H9 (cell line): ENCODE measurements at regions not wholly inside any gene's neighbourhood (a gene's known extent, or its start where the extent isn't known, plus 50 kb on each side); places are given as distances from the start of the nearest gene placed in this dataset.

Experiments
- DNase-seq: peaks from one replicate; pipeline ENCODE4 v3.0.0-alpha.2; 2017
- H2AFZ ChIP-seq: one replicate; pipeline ENCODE4 v1.6.1; 2013; ENCODE audit warnings: mild to moderate bottlenecking, low read length, control low read depth, moderate library complexity
- H2AK5ac ChIP-seq: 2 replicates; pipeline ENCODE4 v1.6.1; 2013; ENCODE audit warnings: low read length, control low read depth, mixed read lengths; ENCODE audit not compliant: insufficient read length
- H2BK120ac ChIP-seq: one replicate; pipeline ENCODE4 v1.6.1; 2013; ENCODE audit warnings: low read depth, mild to moderate bottlenecking, low read length, control low read depth, inconsistent platforms; ENCODE audit not compliant: poor library complexity, severe bottlenecking
- H2BK12ac ChIP-seq: 2 replicates; pipeline ENCODE4 v1.6.1; 2013; ENCODE audit warnings: low read length, control low read depth, mixed read lengths, low read depth; ENCODE audit not compliant: insufficient read length
- H2BK15ac ChIP-seq: 2 replicates; pipeline ENCODE4 v1.6.1; 2013; ENCODE audit warnings: low read depth, low read length, control low read depth
- H2BK20ac ChIP-seq: one replicate; pipeline ENCODE4 v1.6.1; 2013; ENCODE audit warnings: low read depth, mild to moderate bottlenecking, low read length, control low read depth, inconsistent platforms; ENCODE audit not compliant: poor library complexity, severe bottlenecking
- H2BK5ac ChIP-seq: 2 replicates; pipeline ENCODE4 v1.6.1; 2013; ENCODE audit warnings: low read length, control low read depth, mixed read lengths; ENCODE audit not compliant: insufficient read length
- H3K14ac ChIP-seq: 2 replicates; pipeline ENCODE4 v1.6.1; 2013; ENCODE audit warnings: low read length, control low read depth; ENCODE audit not compliant: insufficient read depth
- H3K18ac ChIP-seq: 2 replicates; pipeline ENCODE4 v1.6.1; 2013; ENCODE audit warnings: low read depth, mild to moderate bottlenecking, mixed read lengths, low read length, control low read depth; ENCODE audit not compliant: insufficient read length
- H3K23ac ChIP-seq: 2 replicates; pipeline ENCODE4 v1.6.1; 2013; ENCODE audit warnings: low read length, control low read depth, mixed read lengths, low read depth; ENCODE audit not compliant: insufficient read length
- H3K23me2 ChIP-seq: 2 replicates; pipeline ENCODE4 v1.6.1; 2013; ENCODE audit warnings: low read depth, mild to moderate bottlenecking, mixed read lengths, low read length, control low read depth; ENCODE audit not compliant: insufficient read length, poor library complexity, severe bottlenecking
- H3K27ac ChIP-seq: 2 replicates; pipeline ENCODE4 v1.5.1; 2013; ENCODE audit warnings: low read length, control low read depth, mixed read lengths, low read depth; ENCODE audit not compliant: insufficient read length
- H3K27me3 ChIP-seq: 2 replicates; pipeline ENCODE4 v1.6.1; 2013; ENCODE audit warnings: low read length, control low read depth, inconsistent platforms; ENCODE audit not compliant: insufficient read depth
- H3K4ac ChIP-seq: 2 replicates; pipeline ENCODE4 v1.6.1; 2013; ENCODE audit warnings: low read depth, mild to moderate bottlenecking, control low read depth, inconsistent platforms, low read length, moderate library complexity
- H3K4me1 ChIP-seq: 2 replicates; pipeline ENCODE4 v1.6.1; 2013; ENCODE audit warnings: low read length, control low read depth, inconsistent platforms; ENCODE audit not compliant: insufficient read depth
- H3K4me2 ChIP-seq: 2 replicates; pipeline ENCODE4 v1.6.1; 2013; ENCODE audit warnings: low read length, control low read depth, mixed read lengths; ENCODE audit not compliant: insufficient read length, insufficient read depth
- H3K56ac ChIP-seq: 2 replicates; pipeline ENCODE4 v1.6.1; 2013; ENCODE audit warnings: low read depth, mild to moderate bottlenecking, mixed read lengths, low read length, control low read depth; ENCODE audit not compliant: insufficient read length
- H3K79me1 ChIP-seq: 2 replicates; pipeline ENCODE4 v1.6.1; 2013; ENCODE audit warnings: low read depth, mild to moderate bottlenecking, moderate library complexity, low read length, control low read depth, inconsistent platforms; ENCODE audit not compliant: insufficient read depth, poor library complexity, severe bottlenecking
- H3K79me2 ChIP-seq: 2 replicates; pipeline ENCODE4 v1.6.1; 2013; ENCODE audit warnings: low read length, control low read depth, inconsistent platforms; ENCODE audit not compliant: insufficient read depth
- H3K9ac ChIP-seq: 2 replicates; pipeline ENCODE4 v1.6.1; 2013; ENCODE audit warnings: low read length, control low read depth, mixed read lengths; ENCODE audit not compliant: insufficient read length; ENCODE audit errors: extremely low read depth
- H3K9me3 ChIP-seq: one replicate; pipeline ENCODE4 v1.6.1; 2013; ENCODE audit warnings: low read depth, low read length, inconsistent platforms; ENCODE audit not compliant: control insufficient read depth
- H3T11ph ChIP-seq: one replicate; pipeline ENCODE4 v1.6.1; 2013; ENCODE audit warnings: mild to moderate bottlenecking, low read length, control low read depth, inconsistent platforms
- H4K20me1 ChIP-seq: one replicate; pipeline ENCODE4 v1.6.1; 2013; ENCODE audit not compliant: control insufficient read depth, insufficient read length, insufficient read depth
- H4K5ac ChIP-seq: 2 replicates; pipeline ENCODE4 v1.6.1; 2013; ENCODE audit warnings: low read depth, mild to moderate bottlenecking, mixed read lengths, low read length, control low read depth; ENCODE audit not compliant: insufficient read length
- H4K8ac ChIP-seq: replicated peaks from 2 replicates; pipeline ENCODE4 v1.6.1; 2013; ENCODE audit warnings: low read length, control low read depth, mixed read lengths, low read depth; ENCODE audit not compliant: insufficient read length
- H4K91ac ChIP-seq: 2 replicates; pipeline ENCODE4 v1.6.1; 2013; ENCODE audit warnings: low read depth, mild to moderate bottlenecking, moderate library complexity, mixed read lengths, low read length, control low read depth; ENCODE audit not compliant: insufficient read length
- H3K27ac Mint-ChIP-seq, 3 experiments: 2 replicates in 2 of 3; 3 replicates in 1 of 3; pipeline ENCODE4 v1.8.0; 2020 to 2021; ENCODE audit warnings: mixed read lengths in 3 of 3, mild to moderate bottlenecking in 1 of 3, moderate library complexity in 1 of 3
- H3K27me3 Mint-ChIP-seq: 2 replicates; pipeline ENCODE4 v1.8.0; 2021; ENCODE audit warnings: low read depth, mild to moderate bottlenecking, moderate library complexity, mixed read lengths
- H3K36me3 Mint-ChIP-seq, 3 experiments: 2 replicates in 2 of 3; 3 replicates in 1 of 3; pipeline ENCODE4 v1.8.0; 2020 to 2021; ENCODE audit warnings: low read depth in 3 of 3, mixed read lengths in 3 of 3; ENCODE audit not compliant: insufficient read depth in 1 of 3
- H3K4me1 Mint-ChIP-seq, 2 experiments: 2 replicates each; pipeline ENCODE4 v1.8.0; 2020; ENCODE audit warnings: mixed read lengths in 2 of 2
- H3K4me3 Mint-ChIP-seq, 2 experiments: 2 replicates in 1 of 2; 3 replicates in 1 of 2; pipeline ENCODE4 v1.8.0; 2020 to 2021; ENCODE audit warnings: mild to moderate bottlenecking in 2 of 2, mixed read lengths in 2 of 2, moderate library complexity in 1 of 2
- H3K9me3 Mint-ChIP-seq, 2 experiments: 2 replicates in 1 of 2; 3 replicates in 1 of 2; pipeline ENCODE4 v1.8.0; 2020; ENCODE audit warnings: mild to moderate bottlenecking in 2 of 2, mixed read lengths in 2 of 2, moderate library complexity in 1 of 2
- WGBS: extraction: QIAGEN DNeasy Blood & Tissue Kit; methylation state at CpG from one replicate; pipeline ENCODE4 v1.1.7; 2013; ENCODE audit warnings: missing lambda C conversion rate, low lambda C conversion rate, mixed read lengths; ENCODE audit not compliant: insufficient read length; ENCODE audit errors: extremely low coverage; 5-methylcytosine and 5-hydroxymethylcytosine counted together
- TF ChIP-seq, protein P1 (sequence below): fragments of 200-600 bp; sonication (generic); conservative IDR thresholded peaks from 3 replicates; pipeline ENCODE4 v1.8.0; 2021; ENCODE audit warnings: antibody characterized with exemption, mild to moderate bottlenecking

DNA sequence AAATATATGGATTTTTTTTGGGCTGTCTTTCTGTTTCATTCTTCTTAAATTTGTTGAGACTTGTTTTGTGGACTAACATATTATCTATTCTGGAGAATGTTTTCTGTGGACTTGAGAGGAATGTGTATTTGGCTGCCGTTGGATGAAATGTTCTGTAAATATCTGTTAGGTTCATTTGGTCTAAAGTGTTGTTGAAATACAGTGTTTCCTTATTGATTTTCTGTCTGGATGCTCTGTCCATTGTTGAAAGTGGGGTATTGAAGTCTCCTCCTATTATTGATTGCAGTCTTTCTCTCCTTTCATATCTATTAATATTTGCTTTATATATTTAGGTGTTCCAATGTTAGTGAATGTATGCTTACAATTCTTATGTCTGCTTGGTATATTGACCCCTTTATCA lies 431.8 kb downstream of the RAPGEF2 start:
- no peak overlapping the region for H3K4me2 ChIP-seq
- no peaks in the 10 kb centered on the region for H3K27me3 ChIP-seq
- H2BK120ac ChIP-seq = no peak overlapping the region
- no peak overlapping the region for H3K4me3 Mint-ChIP-seq
- no peak overlapping the region for H3T11ph ChIP-seq
- H3K4me1 ChIP-seq = peaks cover 1% of the 10 kb centered on the region; the same call in 1 of the 2 replicates
- no peak overlapping the region for H3K56ac ChIP-seq
- no peak overlapping the region for H3K18ac ChIP-seq
- TF ChIP-seq, protein P1, sequence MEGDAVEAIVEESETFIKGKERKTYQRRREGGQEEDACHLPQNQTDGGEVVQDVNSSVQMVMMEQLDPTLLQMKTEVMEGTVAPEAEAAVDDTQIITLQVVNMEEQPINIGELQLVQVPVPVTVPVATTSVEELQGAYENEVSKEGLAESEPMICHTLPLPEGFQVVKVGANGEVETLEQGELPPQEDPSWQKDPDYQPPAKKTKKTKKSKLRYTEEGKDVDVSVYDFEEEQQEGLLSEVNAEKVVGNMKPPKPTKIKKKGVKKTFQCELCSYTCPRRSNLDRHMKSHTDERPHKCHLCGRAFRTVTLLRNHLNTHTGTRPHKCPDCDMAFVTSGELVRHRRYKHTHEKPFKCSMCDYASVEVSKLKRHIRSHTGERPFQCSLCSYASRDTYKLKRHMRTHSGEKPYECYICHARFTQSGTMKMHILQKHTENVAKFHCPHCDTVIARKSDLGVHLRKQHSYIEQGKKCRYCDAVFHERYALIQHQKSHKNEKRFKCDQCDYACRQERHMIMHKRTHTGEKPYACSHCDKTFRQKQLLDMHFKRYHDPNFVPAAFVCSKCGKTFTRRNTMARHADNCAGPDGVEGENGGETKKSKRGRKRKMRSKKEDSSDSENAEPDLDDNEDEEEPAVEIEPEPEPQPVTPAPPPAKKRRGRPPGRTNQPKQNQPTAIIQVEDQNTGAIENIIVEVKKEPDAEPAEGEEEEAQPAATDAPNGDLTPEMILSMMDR = no peak
- peaks cover 10% of the 10 kb centered on the region for H3K9me3 ChIP-seq
- no peak overlapping the region for H3K9ac ChIP-seq
- no peak overlapping the region for H3K27ac Mint-ChIP-seq
- no peak for DNase-seq
- no peak overlapping the region for H2BK12ac ChIP-seq
- H2BK5ac ChIP-seq = no peak overlapping the region
- peaks cover 36 to 57% of the 10 kb centered on the region in 2 experiments for H3K9me3 Mint-ChIP-seq
- no peaks in the 10 kb centered on the region for H4K20me1 ChIP-seq
- H3K27me3 Mint-ChIP-seq = no peaks in the 10 kb centered on the region
- H3K4ac ChIP-seq = no peak overlapping the region
- H2AFZ ChIP-seq = no peak overlapping the region
- H3K4me1 Mint-ChIP-seq = peaks cover 8 to 25% of the 10 kb centered on the region in 2 experiments
- H3K23ac ChIP-seq = no peak overlapping the region
- H2BK20ac ChIP-seq = no peak overlapping the region
- no CpG with 5 or more reads among the region's 1 CpG for WGBS
- no peak overlapping the region for H4K5ac ChIP-seq
- no peak overlapping the region for H3K14ac ChIP-seq
- H3K23me2 ChIP-seq = no peaks in the 10 kb centered on the region
- peaks cover 24 to 45% (median 36%) of the 10 kb centered on the region in 3 experiments for H3K36me3 Mint-ChIP-seq
- H3K79me2 ChIP-seq = no peaks in the 10 kb centered on the region
- no peak overlapping the region for H2BK15ac ChIP-seq
- no peak overlapping the region for H4K91ac ChIP-seq
- H3K27ac ChIP-seq = no peak overlapping the region
- no peak overlapping the region for H2AK5ac ChIP-seq
- H3K79me1 ChIP-seq = no peaks in the 10 kb centered on the region
- no peak overlapping the region for H4K8ac ChIP-seq
